Activated CD8-positive, alpha-beta T cell treated with anti-CD3 and anti-CD28 coated beads for 36 hours (primary cell): ENCODE measurements at regions not wholly inside any gene's neighbourhood (a gene's known extent, or its start where the extent isn't known, plus 50 kb on each side); places are given as distances from the start of the nearest gene placed in this dataset.

Experiments
- ATAC-seq: fragments of 200-7000 bp; cut with Tn5 transposase; one replicate; pipeline ENCODE4 v1.10.0; 2021; ENCODE audit warnings: mild to moderate bottlenecking, moderate library complexity
- CTCF ChIA-PET: fragments of 350-600 bp; sonication (Branson Sonifier 250); formaldehyde crosslinking; loops from one replicate; lab custom pipeline; 2021; ENCODE audit warnings: antibody characterized with exemption; lab: Charles Lee
- POLR2A ChIA-PET: fragments of 350-600 bp; sonication (Branson Sonifier 250); formaldehyde crosslinking; loops from one replicate; lab custom pipeline; 2021; ENCODE audit warnings: antibody characterized with exemption; lab: Charles Lee
- DNase-seq: peaks from one replicate; pipeline ENCODE4 v3.0.0-alpha.2; 2020
- H3K27ac Mint-ChIP-seq: one replicate; pipeline ENCODE4 v1.8.0; 2021; ENCODE audit warnings: mild to moderate bottlenecking, mixed read lengths
- H3K27me3 Mint-ChIP-seq: one replicate; pipeline ENCODE4 v1.8.0; 2021; ENCODE audit warnings: mixed read lengths
- H3K36me3 Mint-ChIP-seq: one replicate; pipeline ENCODE4 v1.8.0; 2021; ENCODE audit warnings: low read depth, mixed read lengths
- H3K4me1 Mint-ChIP-seq: one replicate; pipeline ENCODE4 v1.8.0; 2021; ENCODE audit warnings: low read depth, mixed read lengths
- H3K4me3 Mint-ChIP-seq: one replicate; pipeline ENCODE4 v1.8.0; 2021; ENCODE audit warnings: mild to moderate bottlenecking, moderate library complexity, mixed read lengths
- H3K9me3 Mint-ChIP-seq: one replicate; pipeline ENCODE4 v1.8.0; 2021; ENCODE audit warnings: mixed read lengths
- CTCF ChIP-seq: fragments of 200-600 bp; IDR thresholded peaks from one replicate; pipeline ENCODE4 v1.8.0; 2022; ENCODE audit warnings: antibody characterized with exemption, mild to moderate bottlenecking
- intact Hi-C: fragments of 100-400 bp; cut with micrococcal nuclease; formaldehyde crosslinking; loops from one replicate; pipeline ENCODE4 v1.10.0; 2022

GRCh38 chr14:87567618-87568295, 425.2 kb downstream of the GALC start:
- ATAC-seq (no peak), DNase-seq (no peak)
- no peak for TF ChIP-seq CTCF
- intact Hi-C loops: no loop called here
- Mint-ChIP-seq H3K27me3 (no peaks in the 10 kb centered on the region), H3K4me1 (no peaks in the 10 kb centered on the region), H3K36me3 (no peaks in the 10 kb centered on the region), H3K9me3 (no peaks in the 10 kb centered on the region), H3K4me3 (no peak overlapping the region), H3K27ac (no peak overlapping the region)
- CTCF ChIA-PET: no interaction called here
- POLR2A ChIA-PET: no interaction called here

- DNase-seq (no peak), ATAC-seq (no peak)
- H3K27me3 Mint-ChIP-seq: no peaks in the 10 kb centered on the region
- no peaks in the 10 kb centered on the region for H3K4me1 Mint-ChIP-seq
- CTCF ChIA-PET: no interaction called here
- POLR2A ChIA-PET: no interaction called here
- TF ChIP-seq CTCF: no peak
- intact Hi-C loops: no loop called here
- H3K36me3 Mint-ChIP-seq: no peaks in the 10 kb centered on the region
- H3K9me3 Mint-ChIP-seq: no peaks in the 10 kb centered on the region
- H3K27ac Mint-ChIP-seq: no peak overlapping the region
- no peak overlapping the region for H3K4me3 Mint-ChIP-seq
Measured at GRCh38 chr14:87566991-87567390, 426.0 kb downstream of the GALC start.

- ATAC-seq (no peak), DNase-seq (no peak)
- Mint-ChIP-seq H3K9me3 (peaks cover 8% of the 10 kb centered on the region), H3K4me1 (no peaks in the 10 kb centered on the region), H3K27ac (no peak overlapping the region), H3K4me3 (no peak overlapping the region), H3K27me3 (no peaks in the 10 kb centered on the region), H3K36me3 (no peaks in the 10 kb centered on the region)
- no peak for TF ChIP-seq CTCF
- intact Hi-C loops: no loop called here
- POLR2A ChIA-PET: interaction anchor here (0.6 kb wide), 1 partner anchor 53 kb away, joined by 3 read pairs; no protein-coding TSS in a partner anchor
- CTCF ChIA-PET: no interaction called here
Measured at GRCh38 chr14:87547536-87547935, 445.4 kb downstream of the GALC start.

GRCh38 chr14:87542288-87542687, 450.7 kb downstream of the GALC start:
- ChIA-PET POLR2A (no interaction called here), CTCF (no interaction called here)
- intact Hi-C loops: no loop called here
- no peaks in the 10 kb centered on the region for H3K36me3 Mint-ChIP-seq
- no peaks in the 10 kb centered on the region for H3K27me3 Mint-ChIP-seq
- no peak overlapping the region for H3K4me3 Mint-ChIP-seq
- DNase-seq (no peak), ATAC-seq (no peak)
- H3K9me3 Mint-ChIP-seq: peaks cover 2% of the 10 kb centered on the region
- H3K27ac Mint-ChIP-seq: no peak overlapping the region
- no peak for TF ChIP-seq CTCF
- no peaks in the 10 kb centered on the region for H3K4me1 Mint-ChIP-seq

- peaks cover 2% of the 10 kb centered on the region for H3K9me3 Mint-ChIP-seq
Measured at GRCh38 chr14:87540339-87540738, 452.6 kb downstream of the GALC start.

More at GRCh38 chr14:87540339-87540738, 452.6 kb downstream of the GALC start:
- ATAC-seq (no peak), DNase-seq (no peak)
- H3K27me3 Mint-ChIP-seq: no peaks in the 10 kb centered on the region
- no peak overlapping the region for H3K4me3 Mint-ChIP-seq
- H3K27ac Mint-ChIP-seq: no peak overlapping the region
- no peaks in the 10 kb centered on the region for H3K36me3 Mint-ChIP-seq
- CTCF ChIA-PET: interaction anchor here (0.9 kb wide), 1 partner anchor 84 kb away, joined by 3 read pairs; no protein-coding TSS in a partner anchor
- POLR2A ChIA-PET: no interaction called here
- intact Hi-C loops: no loop called here
- no peak for TF ChIP-seq CTCF
- no peaks in the 10 kb centered on the region for H3K4me1 Mint-ChIP-seq
